Neural cell (in vitro differentiated cells): ENCODE measurements at regions not wholly inside any gene's neighbourhood (a gene's known extent, or its start where the extent isn't known, plus 50 kb on each side); places are given as distances from the start of the nearest gene placed in this dataset.

ENCODE experiments used
- H2AFZ ChIP-seq: fragments of 200-600, 300-800 bp; sonication (generic), shearing (Covaris generic); 2 replicates; pipeline ENCODE4 v1.6.0; 2014; ENCODE audit warnings: low read depth, mild to moderate bottlenecking, antibody characterized with exemption, low read length, moderate library complexity
- H3F3A ChIP-seq: fragments of 200-600 bp; shearing (Covaris generic); 2 replicates; pipeline ENCODE4 v1.6.1; 2016; ENCODE audit warnings: mild to moderate bottlenecking, moderate library complexity, mixed read lengths, antibody characterized with exemption, low read length; ENCODE audit not compliant: insufficient read depth, poor library complexity, severe bottlenecking
- H3K27ac ChIP-seq: fragments of 200-600, 300-800 bp; sonication (generic), shearing (Covaris generic); 2 replicates; pipeline ENCODE4 v1.5.1; 2014; ENCODE audit warnings: mild to moderate bottlenecking, low read length, moderate library complexity
- H3K27me3 ChIP-seq: fragments of 300-800, 200-600 bp; sonication (generic), shearing (Covaris generic); 2 replicates; pipeline ENCODE4 v1.6.0; 2014; ENCODE audit warnings: mild to moderate bottlenecking, low read depth, low read length, moderate library complexity; ENCODE audit not compliant: insufficient read depth
- H3K36me3 ChIP-seq: fragments of 300-800, 200-600 bp; sonication (generic), shearing (Covaris generic); 2 replicates; pipeline ENCODE4 v1.5.1; 2014; ENCODE audit warnings: mild to moderate bottlenecking, antibody characterized with exemption, low read length, moderate library complexity; ENCODE audit not compliant: insufficient read depth
- H3K4me2 ChIP-seq: fragments of 300-800, 200-600 bp; sonication (generic), shearing (Covaris generic); 2 replicates; pipeline ENCODE4 v1.6.0; 2014; ENCODE audit warnings: mild to moderate bottlenecking, low read length
- H3K4me3 ChIP-seq: fragments of 300-800, 200-600 bp; sonication (generic), shearing (Covaris generic); 2 replicates; pipeline ENCODE4 v1.5.1; 2014; ENCODE audit warnings: mild to moderate bottlenecking, low read length, moderate library complexity
- H3K79me2 ChIP-seq: fragments of 200-600 bp; shearing (Covaris generic); replicated peaks from 2 replicates; pipeline ENCODE4 v1.6.0; 2014; ENCODE audit warnings: mild to moderate bottlenecking, low read length, moderate library complexity; ENCODE audit not compliant: insufficient read depth
- H3K9ac ChIP-seq: fragments of 300-800, 200-600 bp; sonication (generic), shearing (Covaris generic); 2 replicates; pipeline ENCODE4 v1.6.1; 2016; ENCODE audit warnings: mild to moderate bottlenecking, low read length, mixed read lengths
- H3K9me2 ChIP-seq: fragments of 200-600 bp; shearing (Covaris generic); 2 replicates; pipeline ENCODE4 v1.6.1; 2016; ENCODE audit warnings: mild to moderate bottlenecking, low read length, mixed read lengths; ENCODE audit not compliant: insufficient read depth
- H3K9me3 ChIP-seq: fragments of 200-600, 300-800 bp; sonication (generic), shearing (Covaris generic); 2 replicates; pipeline ENCODE4 v1.6.1; 2016; ENCODE audit warnings: mild to moderate bottlenecking, mixed run types, low read length, moderate library complexity, mixed read lengths
- H4K20me1 ChIP-seq: fragments of 200-600 bp; shearing (Covaris generic); 2 replicates; pipeline ENCODE4 v1.6.1; 2016; ENCODE audit warnings: mild to moderate bottlenecking, mixed run types; ENCODE audit not compliant: insufficient read depth
- EP300 ChIP-seq: fragments of 450-650 bp; conservative IDR thresholded peaks from 2 replicates; pipeline ENCODE4 v1.6.1; 2014; ENCODE audit warnings: antibody characterized with exemption, mild to moderate bottlenecking, moderate library complexity; ENCODE audit not compliant: poor library complexity, severe bottlenecking
- EZH2 ChIP-seq: fragments of 200-600, 300-800 bp; shearing (Covaris generic), sonication (generic); IDR thresholded peaks from 2 replicates; pipeline ENCODE4 v1.6.1; 2014; ENCODE audit warnings: antibody characterized with exemption, low read length, borderline replicate concordance, mild to moderate bottlenecking; ENCODE audit not compliant: insufficient read depth, poor library complexity, severe bottlenecking
- MXI1 ChIP-seq: fragments of 450-650 bp; conservative IDR thresholded peaks from 2 replicates; pipeline ENCODE4 v1.6.1; 2014; ENCODE audit warnings: antibody characterized with exemption, mild to moderate bottlenecking; ENCODE audit not compliant: poor library complexity, severe bottlenecking
- POLR2AphosphoS5 ChIP-seq: IDR thresholded peaks from 2 replicates; pipeline ENCODE4 v1.6.1; 2012
- RAD21 ChIP-seq: fragments of 450-650 bp; conservative IDR thresholded peaks from 2 replicates; pipeline ENCODE4 v1.6.1; 2014; ENCODE audit warnings: antibody characterized with exemption, mild to moderate bottlenecking, moderate library complexity
- SMC3 ChIP-seq: fragments of 450-650 bp; conservative IDR thresholded peaks from 2 replicates; pipeline ENCODE4 v1.6.1; 2014; ENCODE audit warnings: antibody characterized with exemption, mild to moderate bottlenecking, moderate library complexity; ENCODE audit not compliant: poor library complexity
- TAF1 ChIP-seq: IDR thresholded peaks from 2 replicates; pipeline ENCODE4 v1.6.1; 2012; ENCODE audit warnings: low read depth
- TF ChIP-seq, protein P1 (sequence below): IDR thresholded peaks from 2 replicates; pipeline ENCODE4 v1.6.1; 2012; ENCODE audit warnings: borderline replicate concordance
- TF ChIP-seq, protein P2 (sequence below): fragments of 450-650 bp; IDR thresholded peaks from 2 replicates; pipeline ENCODE4 v1.5.1; 2014; ENCODE audit warnings: antibody characterized with exemption, mild to moderate bottlenecking, moderate library complexity; ENCODE audit not compliant: poor library complexity, severe bottlenecking

- Histone ChIP-seq H3K9ac (no peak overlapping the region), H3K4me3 (no peak overlapping the region), H3F3A (no peaks in the 10 kb centered on the region), H2AFZ (no peak overlapping the region), H3K9me2 (no peaks in the 10 kb centered on the region), H4K20me1 (no peaks in the 10 kb centered on the region), H3K79me2 (no peaks in the 10 kb centered on the region), H3K9me3 (no peaks in the 10 kb centered on the region), H3K4me2 (no peak overlapping the region), H3K36me3 (no peaks in the 10 kb centered on the region), H3K27ac (no peak overlapping the region), H3K27me3 (no peaks in the 10 kb centered on the region)
- TF ChIP-seq RAD21 (no peak), EP300 (no peak), TAF1 (no peak), SMC3 (no peak), MXI1 (no peak), EZH2 (no peak), POLR2AphosphoS5 (no peak)
- TF ChIP-seq, protein P1, sequence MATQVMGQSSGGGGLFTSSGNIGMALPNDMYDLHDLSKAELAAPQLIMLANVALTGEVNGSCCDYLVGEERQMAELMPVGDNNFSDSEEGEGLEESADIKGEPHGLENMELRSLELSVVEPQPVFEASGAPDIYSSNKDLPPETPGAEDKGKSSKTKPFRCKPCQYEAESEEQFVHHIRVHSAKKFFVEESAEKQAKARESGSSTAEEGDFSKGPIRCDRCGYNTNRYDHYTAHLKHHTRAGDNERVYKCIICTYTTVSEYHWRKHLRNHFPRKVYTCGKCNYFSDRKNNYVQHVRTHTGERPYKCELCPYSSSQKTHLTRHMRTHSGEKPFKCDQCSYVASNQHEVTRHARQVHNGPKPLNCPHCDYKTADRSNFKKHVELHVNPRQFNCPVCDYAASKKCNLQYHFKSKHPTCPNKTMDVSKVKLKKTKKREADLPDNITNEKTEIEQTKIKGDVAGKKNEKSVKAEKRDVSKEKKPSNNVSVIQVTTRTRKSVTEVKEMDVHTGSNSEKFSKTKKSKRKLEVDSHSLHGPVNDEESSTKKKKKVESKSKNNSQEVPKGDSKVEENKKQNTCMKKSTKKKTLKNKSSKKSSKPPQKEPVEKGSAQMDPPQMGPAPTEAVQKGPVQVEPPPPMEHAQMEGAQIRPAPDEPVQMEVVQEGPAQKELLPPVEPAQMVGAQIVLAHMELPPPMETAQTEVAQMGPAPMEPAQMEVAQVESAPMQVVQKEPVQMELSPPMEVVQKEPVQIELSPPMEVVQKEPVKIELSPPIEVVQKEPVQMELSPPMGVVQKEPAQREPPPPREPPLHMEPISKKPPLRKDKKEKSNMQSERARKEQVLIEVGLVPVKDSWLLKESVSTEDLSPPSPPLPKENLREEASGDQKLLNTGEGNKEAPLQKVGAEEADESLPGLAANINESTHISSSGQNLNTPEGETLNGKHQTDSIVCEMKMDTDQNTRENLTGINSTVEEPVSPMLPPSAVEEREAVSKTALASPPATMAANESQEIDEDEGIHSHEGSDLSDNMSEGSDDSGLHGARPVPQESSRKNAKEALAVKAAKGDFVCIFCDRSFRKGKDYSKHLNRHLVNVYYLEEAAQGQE, result no peak
- TF ChIP-seq, protein P2, sequence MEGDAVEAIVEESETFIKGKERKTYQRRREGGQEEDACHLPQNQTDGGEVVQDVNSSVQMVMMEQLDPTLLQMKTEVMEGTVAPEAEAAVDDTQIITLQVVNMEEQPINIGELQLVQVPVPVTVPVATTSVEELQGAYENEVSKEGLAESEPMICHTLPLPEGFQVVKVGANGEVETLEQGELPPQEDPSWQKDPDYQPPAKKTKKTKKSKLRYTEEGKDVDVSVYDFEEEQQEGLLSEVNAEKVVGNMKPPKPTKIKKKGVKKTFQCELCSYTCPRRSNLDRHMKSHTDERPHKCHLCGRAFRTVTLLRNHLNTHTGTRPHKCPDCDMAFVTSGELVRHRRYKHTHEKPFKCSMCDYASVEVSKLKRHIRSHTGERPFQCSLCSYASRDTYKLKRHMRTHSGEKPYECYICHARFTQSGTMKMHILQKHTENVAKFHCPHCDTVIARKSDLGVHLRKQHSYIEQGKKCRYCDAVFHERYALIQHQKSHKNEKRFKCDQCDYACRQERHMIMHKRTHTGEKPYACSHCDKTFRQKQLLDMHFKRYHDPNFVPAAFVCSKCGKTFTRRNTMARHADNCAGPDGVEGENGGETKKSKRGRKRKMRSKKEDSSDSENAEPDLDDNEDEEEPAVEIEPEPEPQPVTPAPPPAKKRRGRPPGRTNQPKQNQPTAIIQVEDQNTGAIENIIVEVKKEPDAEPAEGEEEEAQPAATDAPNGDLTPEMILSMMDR, result no peak
These were observed 95.3 kb upstream of the ADO start for GRCh38 chr10:62709200-62709599.

GRCh38 chr10:62710182-62710581, 94.3 kb upstream of the ADO start:
- Histone ChIP-seq H3F3A (no peaks in the 10 kb centered on the region), H3K27me3 (no peaks in the 10 kb centered on the region), H3K9me3 (no peaks in the 10 kb centered on the region), H2AFZ (no peak overlapping the region), H3K27ac (no peak overlapping the region), H3K4me2 (no peak overlapping the region), H4K20me1 (no peaks in the 10 kb centered on the region), H3K79me2 (no peaks in the 10 kb centered on the region), H3K4me3 (no peak overlapping the region), H3K36me3 (no peaks in the 10 kb centered on the region), H3K9ac (no peak overlapping the region), H3K9me2 (no peaks in the 10 kb centered on the region)
- TF ChIP-seq EZH2 (no peak), EP300 (no peak), SMC3 (no peak)
- TF ChIP-seq, protein P1, result no peak
